ENCODE measurements at regions not wholly inside any gene's neighbourhood (a gene's known extent, or its start where the extent isn't known, plus 50 kb on each side); places are given as distances from the start of the nearest gene placed in this dataset.

- TF ChIP-seq ZBTB7B (CRISPR knock-in tag; IDR thresholded peaks at IDR 0.05) = no peak
- no peak for TF ChIP-seq ETS1 (CRISPR knock-in tag; IDR thresholded peaks at IDR 0.05)
- no peak for TF ChIP-seq ZNF12 (CRISPR knock-in tag; IDR thresholded peaks at IDR 0.05)
- TF ChIP-seq ATF3 (CRISPR knock-in tag; IDR thresholded peaks at IDR 0.05) = no peak
- TF ChIP-seq CTCF (CRISPR knock-in tag; IDR thresholded peaks at IDR 0.05) = no peak
- no peak for TF ChIP-seq CHD4 (IDR thresholded peaks at IDR 0.05; ENCODE audit: borderline replicate concordance, low read length)
- TF ChIP-seq FOXJ3 (CRISPR knock-in tag; IDR thresholded peaks at IDR 0.05; ENCODE audit: borderline replicate concordance) = no peak
- no peak for TF ChIP-seq ZNF777 (CRISPR knock-in tag; IDR thresholded peaks at IDR 0.05)
- TF ChIP-seq EP300 (IDR thresholded peaks at IDR 0.05; ENCODE audit: low read depth in 2 of 2, low read length in 2 of 2) = no peak
- no peak for TF ChIP-seq EP300 (CRISPR knock-in tag; IDR thresholded peaks at IDR 0.05; ENCODE audit: borderline replicate concordance)
- TF ChIP-seq NR1H2 (CRISPR knock-in tag; IDR thresholded peaks at IDR 0.05; ENCODE audit: borderline replicate concordance, low read depth) = no peak
- TF ChIP-seq ZBTB20 (CRISPR knock-in tag; IDR thresholded peaks at IDR 0.05; ENCODE audit: borderline replicate concordance, low read depth) = no peak
These were observed 116.5 kb upstream of the COL21A1 start for GRCh38 chr6:56363796-56364430.

All from HepG2 (cell line).